GM12878 (cell line): ENCODE measurements at regions not wholly inside any gene's neighbourhood (a gene's known extent, or its start where the extent isn't known, plus 50 kb on each side); places are given as distances from the start of the nearest gene placed in this dataset.

Experiments
- ATAC-seq: fragments of 200-7000 bp; cut with Tn5 transposase; 3 replicates; pipeline ENCODE4 v1.9.1; 2020; ENCODE audit warnings: mild to moderate bottlenecking, moderate library complexity
- BruUV-seq: library from RNA; stranded (reverse); fragments of 400-500 nt; replicated peaks from 2 replicates; lab custom pipeline; 2021; lab: Mats Ljungman, UMichigan
- CTCF ChIA-PET: fragments of 300-600 bp; sonication (Branson Sonifier 250); formaldehyde crosslinking; extraction: SDS; loops from one replicate; lab custom pipeline; 2021; ENCODE audit warnings: inconsistent platforms; lab: Yijun Ruan, JAX
- POLR2A ChIA-PET: fragments of 350-600 bp; formaldehyde crosslinking; extraction: SDS; loops from one replicate; lab custom pipeline; 2021; ENCODE audit warnings: inconsistent platforms; lab: Charles Lee
- RAD21 ChIA-PET: fragments of 300-600 bp; sonication (Branson Sonifier 250); formaldehyde crosslinking; loops from one replicate; lab custom pipeline; 2023; ENCODE audit warnings: antibody characterized with exemption; ENCODE audit not compliant: unreplicated experiment; lab: Charles Lee
- SMC1A ChIA-PET: fragments of 300-600 bp; sonication (Branson Sonifier 250); formaldehyde crosslinking; loops from one replicate; lab custom pipeline; 2023; ENCODE audit not compliant: unreplicated experiment, uncharacterized antibody; lab: Charles Lee
- DNase-seq: peaks from one replicate; pipeline ENCODE4 v3.0.0-alpha.2; 2011; ENCODE audit warnings: low read depth, low spot score
- FAIRE-seq: peaks from 3 replicates; lab custom pipeline; 2011; peaks lifted over from hg19 to GRCh38; lab: Jason Lieb, UNC
- H2AFZ ChIP-seq: 2 replicates; pipeline ENCODE4 v1.6.0; 2011; ENCODE audit warnings: low read depth, low read length, control low read depth; ENCODE audit not compliant: control insufficient read depth
- H3K27ac ChIP-seq: 2 replicates; pipeline ENCODE4 v1.5.1; 2011; ENCODE audit warnings: control low read depth; ENCODE audit not compliant: control insufficient read depth, insufficient read depth
- H3K27me3 ChIP-seq, 2 experiments: replicated peaks in 1 of 2; 2 replicates each; pipeline versions ENCODE4 v1.6.0 to v1.6.1; 2011; ENCODE audit warnings: low read length in 1 of 2; ENCODE audit not compliant: control insufficient read depth in 2 of 2, insufficient read depth in 2 of 2
- H3K36me3 ChIP-seq, 2 experiments: 2 replicates each; pipeline ENCODE4 v1.5.1; 2011; ENCODE audit warnings: low read length in 1 of 2; ENCODE audit not compliant: control insufficient read depth in 2 of 2, insufficient read depth in 2 of 2
- H3K4me1 ChIP-seq: 2 replicates; pipeline ENCODE4 v1.6.1; 2011; ENCODE audit warnings: mild to moderate bottlenecking, low read length, moderate library complexity, mixed read lengths; ENCODE audit not compliant: control insufficient read depth, insufficient read depth
- H3K4me2 ChIP-seq: 2 replicates; pipeline ENCODE4 v1.6.0; 2011; ENCODE audit warnings: control low read depth; ENCODE audit not compliant: control insufficient read depth, insufficient read depth
- H3K4me3 ChIP-seq: fragments of 200-600 bp; sonication (generic); 2 replicates; pipeline ENCODE4 v1.5.1; 2016
- H3K79me2 ChIP-seq: 2 replicates; pipeline ENCODE4 v1.6.0; 2011; ENCODE audit warnings: low read length; ENCODE audit not compliant: control insufficient read depth, insufficient read depth
- H3K9ac ChIP-seq: 2 replicates; pipeline ENCODE4 v1.8.0; 2011; ENCODE audit warnings: low read length, control low read depth, mixed read lengths; ENCODE audit not compliant: control insufficient read depth, insufficient read depth
- H3K9me3 ChIP-seq: replicated peaks from 3 replicates; pipeline ENCODE4 v1.5.1; 2011; ENCODE audit warnings: mild to moderate bottlenecking, low read length; ENCODE audit not compliant: control insufficient read depth, insufficient read depth
- H4K20me1 ChIP-seq: 2 replicates; pipeline ENCODE4 v1.6.0; 2011; ENCODE audit not compliant: control insufficient read depth, insufficient read depth
- BHLHE40 ChIP-seq, 2 experiments: fragments of 450-650 bp in 1 of 2; IDR thresholded peaks; 2 replicates each; pipeline ENCODE4 v1.6.1; 2011 to 2017; ENCODE audit warnings: low read depth in 2 of 2, borderline replicate concordance in 1 of 2, improper control_type of control experiment in 1 of 2, low read length in 1 of 2, mild to moderate bottlenecking in 1 of 2
- FOS ChIP-seq: IDR thresholded peaks from 3 replicates; pipeline ENCODE4 v1.6.1; 2011; ENCODE audit warnings: borderline replicate concordance; ENCODE audit not compliant: insufficient read length; ENCODE audit errors: extremely low read depth
- GABPA ChIP-seq: IDR thresholded peaks from 2 replicates; pipeline ENCODE4 v1.6.1; 2014; ENCODE audit warnings: antibody characterized with exemption, low read depth, mild to moderate bottlenecking, inconsistent platforms
- HDAC2 ChIP-seq: fragments of 200-600 bp; sonication (generic); IDR thresholded peaks from 2 replicates; pipeline ENCODE4 v1.6.1; 2017
- MTA3 ChIP-seq: IDR thresholded peaks from 2 replicates; pipeline ENCODE4 v1.6.1; 2012; ENCODE audit warnings: low read length, inconsistent platforms, borderline replicate concordance
- NBN ChIP-seq: fragments of 450-650 bp; IDR thresholded peaks from 2 replicates; pipeline ENCODE4 v1.6.1; 2016
- NR2F1 ChIP-seq: fragments of 450-650 bp; conservative IDR thresholded peaks from 2 replicates; pipeline ENCODE4 v1.6.1; 2017; ENCODE audit warnings: mild to moderate bottlenecking
- TAF1 ChIP-seq: IDR thresholded peaks from 2 replicates; pipeline ENCODE4 v1.6.1; 2011; ENCODE audit warnings: mild to moderate bottlenecking, low read depth, low read length, borderline replicate concordance
- WGBS: methylation state at CpG from one replicate; pipeline ENCODE4 v1.1.6; 2016; ENCODE audit warnings: low lambda C conversion rate; ENCODE audit not compliant: insufficient replicate concordance, insufficient coverage; ENCODE audit errors: missing lambda C conversion rate; 5-methylcytosine and 5-hydroxymethylcytosine counted together
- in situ Hi-C: fragments of 300-500 bp; cut with MboI; formaldehyde crosslinking; loops from 9 replicates; pipeline ENCODE4 v1.14.3; 2018; ENCODE audit warnings: mixed read lengths
- intact Hi-C: fragments of 100-400 bp; cut with micrococcal nuclease; formaldehyde crosslinking; loops from one replicate; pipeline ENCODE4 v1.14.2; 2022; ENCODE audit not compliant: unreplicated experiment
- TF ChIP-seq, protein P1 (sequence below): fragments of 450-650 bp; IDR thresholded peaks from 2 replicates; pipeline ENCODE4 v1.6.1; 2016; ENCODE audit warnings: mild to moderate bottlenecking
- TF ChIP-seq, protein P2 (sequence below): IDR thresholded peaks from 2 replicates; pipeline ENCODE4 v1.6.1; 2012; ENCODE audit warnings: improper control_type of control experiment, low read depth, low read length; ENCODE audit not compliant: insufficient replicate concordance
- TF ChIP-seq, protein P3 (sequence below): IDR thresholded peaks from 2 replicates; pipeline ENCODE4 v1.6.1; 2012; ENCODE audit warnings: low read depth, low read length, improper control_type of control experiment

DNA sequence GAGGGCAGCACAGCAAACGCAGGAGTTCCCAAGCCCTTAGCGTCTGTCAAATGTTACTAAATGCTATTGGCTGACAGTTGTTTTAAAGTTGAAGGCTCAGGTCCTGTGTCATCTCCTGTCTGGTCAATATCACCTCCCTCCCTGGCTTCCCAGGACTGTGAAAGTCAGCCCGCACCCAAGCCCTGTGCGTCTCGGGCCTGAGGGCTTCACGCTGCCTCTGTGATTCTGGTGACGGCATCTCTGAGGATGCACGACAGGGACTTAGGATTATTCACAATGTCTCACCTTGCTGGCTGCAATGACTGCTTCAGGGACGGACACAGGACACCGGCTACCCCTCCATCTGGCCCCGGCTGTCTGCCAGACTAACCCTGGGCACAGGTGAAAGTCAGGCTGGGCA is 415.3 kb downstream of the CTTN start:
- SMC1A ChIA-PET = no interaction called here
- TF ChIP-seq HDAC2 (no peak), NR2F1 (no peak), TAF1 (no peak), BHLHE40 (IDR thresholded peaks at IDR 0.05; ENCODE audit: borderline replicate concordance in 1 of 2, low read depth in 2 of 2, low read length in 1 of 2) (no peak), GABPA (no peak), NBN (no peak), MTA3 (no peak), FOS (no peak)
- TF ChIP-seq, protein P1, sequence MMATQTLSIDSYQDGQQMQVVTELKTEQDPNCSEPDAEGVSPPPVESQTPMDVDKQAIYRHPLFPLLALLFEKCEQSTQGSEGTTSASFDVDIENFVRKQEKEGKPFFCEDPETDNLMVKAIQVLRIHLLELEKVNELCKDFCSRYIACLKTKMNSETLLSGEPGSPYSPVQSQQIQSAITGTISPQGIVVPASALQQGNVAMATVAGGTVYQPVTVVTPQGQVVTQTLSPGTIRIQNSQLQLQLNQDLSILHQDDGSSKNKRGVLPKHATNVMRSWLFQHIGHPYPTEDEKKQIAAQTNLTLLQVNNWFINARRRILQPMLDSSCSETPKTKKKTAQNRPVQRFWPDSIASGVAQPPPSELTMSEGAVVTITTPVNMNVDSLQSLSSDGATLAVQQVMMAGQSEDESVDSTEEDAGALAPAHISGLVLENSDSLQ = no peak
- TF ChIP-seq, protein P2, sequence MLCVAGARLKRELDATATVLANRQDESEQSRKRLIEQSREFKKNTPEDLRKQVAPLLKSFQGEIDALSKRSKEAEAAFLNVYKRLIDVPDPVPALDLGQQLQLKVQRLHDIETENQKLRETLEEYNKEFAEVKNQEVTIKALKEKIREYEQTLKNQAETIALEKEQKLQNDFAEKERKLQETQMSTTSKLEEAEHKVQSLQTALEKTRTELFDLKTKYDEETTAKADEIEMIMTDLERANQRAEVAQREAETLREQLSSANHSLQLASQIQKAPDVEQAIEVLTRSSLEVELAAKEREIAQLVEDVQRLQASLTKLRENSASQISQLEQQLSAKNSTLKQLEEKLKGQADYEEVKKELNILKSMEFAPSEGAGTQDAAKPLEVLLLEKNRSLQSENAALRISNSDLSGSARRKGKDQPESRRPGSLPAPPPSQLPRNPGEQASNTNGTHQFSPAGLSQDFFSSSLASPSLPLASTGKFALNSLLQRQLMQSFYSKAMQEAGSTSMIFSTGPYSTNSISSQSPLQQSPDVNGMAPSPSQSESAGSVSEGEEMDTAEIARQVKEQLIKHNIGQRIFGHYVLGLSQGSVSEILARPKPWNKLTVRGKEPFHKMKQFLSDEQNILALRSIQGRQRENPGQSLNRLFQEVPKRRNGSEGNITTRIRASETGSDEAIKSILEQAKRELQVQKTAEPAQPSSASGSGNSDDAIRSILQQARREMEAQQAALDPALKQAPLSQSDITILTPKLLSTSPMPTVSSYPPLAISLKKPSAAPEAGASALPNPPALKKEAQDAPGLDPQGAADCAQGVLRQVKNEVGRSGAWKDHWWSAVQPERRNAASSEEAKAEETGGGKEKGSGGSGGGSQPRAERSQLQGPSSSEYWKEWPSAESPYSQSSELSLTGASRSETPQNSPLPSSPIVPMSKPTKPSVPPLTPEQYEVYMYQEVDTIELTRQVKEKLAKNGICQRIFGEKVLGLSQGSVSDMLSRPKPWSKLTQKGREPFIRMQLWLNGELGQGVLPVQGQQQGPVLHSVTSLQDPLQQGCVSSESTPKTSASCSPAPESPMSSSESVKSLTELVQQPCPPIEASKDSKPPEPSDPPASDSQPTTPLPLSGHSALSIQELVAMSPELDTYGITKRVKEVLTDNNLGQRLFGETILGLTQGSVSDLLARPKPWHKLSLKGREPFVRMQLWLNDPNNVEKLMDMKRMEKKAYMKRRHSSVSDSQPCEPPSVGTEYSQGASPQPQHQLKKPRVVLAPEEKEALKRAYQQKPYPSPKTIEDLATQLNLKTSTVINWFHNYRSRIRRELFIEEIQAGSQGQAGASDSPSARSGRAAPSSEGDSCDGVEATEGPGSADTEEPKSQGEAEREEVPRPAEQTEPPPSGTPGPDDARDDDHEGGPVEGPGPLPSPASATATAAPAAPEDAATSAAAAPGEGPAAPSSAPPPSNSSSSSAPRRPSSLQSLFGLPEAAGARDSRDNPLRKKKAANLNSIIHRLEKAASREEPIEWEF = no peak
- TF ChIP-seq, protein P3, sequence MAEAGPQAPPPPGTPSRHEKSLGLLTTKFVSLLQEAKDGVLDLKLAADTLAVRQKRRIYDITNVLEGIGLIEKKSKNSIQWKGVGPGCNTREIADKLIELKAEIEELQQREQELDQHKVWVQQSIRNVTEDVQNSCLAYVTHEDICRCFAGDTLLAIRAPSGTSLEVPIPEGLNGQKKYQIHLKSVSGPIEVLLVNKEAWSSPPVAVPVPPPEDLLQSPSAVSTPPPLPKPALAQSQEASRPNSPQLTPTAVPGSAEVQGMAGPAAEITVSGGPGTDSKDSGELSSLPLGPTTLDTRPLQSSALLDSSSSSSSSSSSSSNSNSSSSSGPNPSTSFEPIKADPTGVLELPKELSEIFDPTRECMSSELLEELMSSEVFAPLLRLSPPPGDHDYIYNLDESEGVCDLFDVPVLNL = no peak
- no peak for FAIRE-seq

More for the DNA sequence above, 415.3 kb downstream of the CTTN start:
- 17% methylated on average over 11 of the region's 11 CpGs for WGBS
- Histone ChIP-seq H3K4me2 (no peak overlapping the region), H3K79me2 (no peaks in the 10 kb centered on the region), H3K9me3 (no peaks in the 10 kb centered on the region), H2AFZ (no peak overlapping the region), H3K27ac (no peak overlapping the region), H3K27me3 (no peaks in the 10 kb centered on the region), H3K36me3 (no peaks in the 10 kb centered on the region), H4K20me1 (no peaks in the 10 kb centered on the region), H3K9ac (no peak overlapping the region), H3K4me1 (no peaks in the 10 kb centered on the region), H3K4me3 (no peak overlapping the region)
- BruUV-seq = no TSS peak
- ChIA-PET POLR2A (no interaction called here), CTCF (interaction anchor here (0.6 to 2.8 kb wide), 2 partner anchors 31 to 606 kb away, joined by 3 to 7 read pairs; no protein-coding TSS in a partner anchor), RAD21 (interaction anchor here (1.3 kb wide), 1 partner anchor 607 kb away, joined by 3 read pairs; no protein-coding TSS in a partner anchor)
- in situ Hi-C loops = loop anchor here (5.0 kb wide), 1 partner anchor 604 kb away; no protein-coding TSS in a partner anchor
- DNase-seq = no peak
- ATAC-seq = no peak
- intact Hi-C loops = no loop called here
